Right lobe of liver (tissue), 6 donors: ENCODE measurements at regions not wholly inside any gene's neighbourhood (a gene's known extent, or its start where the extent isn't known, plus 50 kb on each side); places are given as distances from the start of the nearest gene placed in this dataset.

Experiments used
- ATAC-seq, 4 donors: fragments of 200-7000 bp; cut with Tn5 transposase; one replicate each; pipeline ENCODE4 v1.9.1; 2020; ENCODE audit warnings: mild to moderate bottlenecking in 4 of 4, moderate library complexity in 4 of 4
- DNase-seq, 3 donors: peaks; one replicate each; pipeline ENCODE4 v3.0.0-alpha.2; 2020
- H3K27ac ChIP-seq, 3 donors: fragments of 200-600 bp; one replicate each; pipeline ENCODE4 v1.8.0; 2022
- H3K27me3 ChIP-seq, 2 donors: fragments of 200-600 bp; one replicate each; pipeline ENCODE4 v1.8.0; 2022
- H3K36me3 ChIP-seq, 4 donors: fragments of 200-600 bp; sonication (generic) in 1 of 4; one replicate each; pipeline versions ENCODE4 v1.5.1 to v1.8.0; 2017 to 2022; ENCODE audit warnings: control low read depth in 1 of 4
- H3K4me1 ChIP-seq, 4 donors: fragments of 200-600 bp; sonication (generic) in 1 of 4; one replicate each; pipeline versions ENCODE4 v1.5.1 to v1.8.0; 2017 to 2022; ENCODE audit warnings: control low read depth in 1 of 4
- H3K4me3 ChIP-seq, 3 donors: fragments of 200-600 bp; one replicate each; pipeline ENCODE4 v1.8.0; 2022
- H3K9me3 ChIP-seq, 4 donors: fragments of 200-600 bp; sonication (generic) in 1 of 4; one replicate each; pipeline versions ENCODE4 v1.5.1 to v1.8.0; 2017 to 2022; ENCODE audit warnings: control low read depth in 1 of 4
- POLR2A ChIP-seq: fragments of 450-650 bp; IDR thresholded peaks from one replicate; pipeline ENCODE4 v1.6.1; 2017; ENCODE audit warnings: antibody characterized with exemption, mild to moderate bottlenecking
- WGBS: methylation state at CpG from one replicate; pipeline ENCODE4 v1.1.6; 2018; ENCODE audit warnings: low coverage, low lambda C conversion rate; ENCODE audit not compliant: insufficient coverage; ENCODE audit errors: missing lambda C conversion rate; 5-methylcytosine and 5-hydroxymethylcytosine counted together
- intact Hi-C, 2 donors: fragments of 100-400 bp; cut with DNase I; formaldehyde crosslinking; loops; one replicate each; pipeline versions ENCODE4 v1.11.2 to v1.14.1; 2022
- TF ChIP-seq, protein P1 (sequence below), 4 donors: fragments of 200-600 bp in 3 of 4; fragments of 450-650 bp in 1 of 4; IDR thresholded peaks; one replicate each; pipeline versions ENCODE4 v1.5.1 to v1.8.0; 2016 to 2022; ENCODE audit warnings: antibody characterized with exemption in 4 of 4, mild to moderate bottlenecking in 2 of 4
- donor health status: DM: no; HTN: yes; CAD: no.
- donor health status: DM: no; HTN: no; CAD: no.
- donor health status: DM: no; HTN: no; CAD: no.
- donor health status: DM: no; HTN: yes; CAD: no.
- donor health status: DM: no; HTN: yes; CAD: no.

DNA sequence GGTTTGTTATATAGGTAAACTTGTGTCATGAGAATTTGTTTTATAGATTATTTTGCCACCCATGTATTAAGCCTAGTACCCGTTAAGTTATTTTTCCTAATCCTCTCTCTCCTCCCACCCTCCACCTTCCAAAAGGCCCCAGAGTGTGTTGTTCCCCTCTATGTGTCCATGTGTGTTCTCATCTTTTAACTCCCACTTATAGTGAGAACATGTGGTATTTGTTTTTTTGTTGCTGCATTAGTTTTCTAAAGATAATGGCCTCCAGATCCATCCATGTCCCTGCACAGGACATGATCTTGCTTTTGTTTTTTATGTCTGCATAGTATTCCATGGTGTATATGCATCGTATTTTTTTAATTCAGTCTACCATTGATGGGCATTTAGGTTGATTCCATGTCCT lies 1075.6 kb upstream of the CNTNAP5 start:
- intact Hi-C loops, result no loop called here
- ATAC-seq, result no peak
- Histone ChIP-seq H3K27me3 (no peaks in the 10 kb centered on the region), H3K36me3 (no peaks in the 10 kb centered on the region), H3K4me3 (no peak overlapping the region), H3K27ac (no peak overlapping the region), H3K4me1 (no peaks in the 10 kb centered on the region), H3K9me3 (no peaks in the 10 kb centered on the region)
- TF ChIP-seq POLR2A, result no peak
- TF ChIP-seq, protein P1, sequence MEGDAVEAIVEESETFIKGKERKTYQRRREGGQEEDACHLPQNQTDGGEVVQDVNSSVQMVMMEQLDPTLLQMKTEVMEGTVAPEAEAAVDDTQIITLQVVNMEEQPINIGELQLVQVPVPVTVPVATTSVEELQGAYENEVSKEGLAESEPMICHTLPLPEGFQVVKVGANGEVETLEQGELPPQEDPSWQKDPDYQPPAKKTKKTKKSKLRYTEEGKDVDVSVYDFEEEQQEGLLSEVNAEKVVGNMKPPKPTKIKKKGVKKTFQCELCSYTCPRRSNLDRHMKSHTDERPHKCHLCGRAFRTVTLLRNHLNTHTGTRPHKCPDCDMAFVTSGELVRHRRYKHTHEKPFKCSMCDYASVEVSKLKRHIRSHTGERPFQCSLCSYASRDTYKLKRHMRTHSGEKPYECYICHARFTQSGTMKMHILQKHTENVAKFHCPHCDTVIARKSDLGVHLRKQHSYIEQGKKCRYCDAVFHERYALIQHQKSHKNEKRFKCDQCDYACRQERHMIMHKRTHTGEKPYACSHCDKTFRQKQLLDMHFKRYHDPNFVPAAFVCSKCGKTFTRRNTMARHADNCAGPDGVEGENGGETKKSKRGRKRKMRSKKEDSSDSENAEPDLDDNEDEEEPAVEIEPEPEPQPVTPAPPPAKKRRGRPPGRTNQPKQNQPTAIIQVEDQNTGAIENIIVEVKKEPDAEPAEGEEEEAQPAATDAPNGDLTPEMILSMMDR (IDR thresholded peaks at IDR 0.05), result no peak
- 27% methylated on average over 2 of the region's 2 CpGs for WGBS
- no peak for DNase-seq

DNA sequence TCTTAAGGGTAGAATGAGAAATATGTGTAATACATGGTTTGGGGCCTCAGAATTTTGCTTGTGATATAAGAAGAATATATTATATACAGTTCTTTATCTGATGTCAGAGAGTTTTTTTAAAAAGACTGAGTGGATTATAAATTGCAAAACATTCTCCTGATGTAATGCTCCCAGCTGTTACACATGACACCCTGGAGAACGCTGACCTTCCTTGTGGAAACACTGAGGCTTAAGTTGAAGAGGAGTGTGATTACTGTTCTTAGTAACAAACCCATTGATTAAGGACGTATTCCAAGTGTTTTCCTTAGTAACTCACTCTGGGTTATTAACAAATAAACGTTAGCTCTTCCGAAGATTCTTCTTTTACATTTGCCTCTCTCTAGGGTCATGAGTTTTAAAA lies 1069.3 kb upstream of the CNTNAP5 start:
- TF ChIP-seq, protein P1 (IDR thresholded peaks at IDR 0.05), result no peak
- TF ChIP-seq POLR2A, result no peak
- Histone ChIP-seq H3K4me1 (no peaks in the 10 kb centered on the region), H3K27ac (no peak overlapping the region), H3K4me3 (no peak overlapping the region), H3K27me3 (no peaks in the 10 kb centered on the region), H3K36me3 (no peaks in the 10 kb centered on the region), H3K9me3 (no peaks in the 10 kb centered on the region)
- DNase-seq (no peak), ATAC-seq (no peak)
- intact Hi-C loops, result no loop called here
- WGBS, result 52% methylated on average over 4 of the region's 4 CpGs

DNA sequence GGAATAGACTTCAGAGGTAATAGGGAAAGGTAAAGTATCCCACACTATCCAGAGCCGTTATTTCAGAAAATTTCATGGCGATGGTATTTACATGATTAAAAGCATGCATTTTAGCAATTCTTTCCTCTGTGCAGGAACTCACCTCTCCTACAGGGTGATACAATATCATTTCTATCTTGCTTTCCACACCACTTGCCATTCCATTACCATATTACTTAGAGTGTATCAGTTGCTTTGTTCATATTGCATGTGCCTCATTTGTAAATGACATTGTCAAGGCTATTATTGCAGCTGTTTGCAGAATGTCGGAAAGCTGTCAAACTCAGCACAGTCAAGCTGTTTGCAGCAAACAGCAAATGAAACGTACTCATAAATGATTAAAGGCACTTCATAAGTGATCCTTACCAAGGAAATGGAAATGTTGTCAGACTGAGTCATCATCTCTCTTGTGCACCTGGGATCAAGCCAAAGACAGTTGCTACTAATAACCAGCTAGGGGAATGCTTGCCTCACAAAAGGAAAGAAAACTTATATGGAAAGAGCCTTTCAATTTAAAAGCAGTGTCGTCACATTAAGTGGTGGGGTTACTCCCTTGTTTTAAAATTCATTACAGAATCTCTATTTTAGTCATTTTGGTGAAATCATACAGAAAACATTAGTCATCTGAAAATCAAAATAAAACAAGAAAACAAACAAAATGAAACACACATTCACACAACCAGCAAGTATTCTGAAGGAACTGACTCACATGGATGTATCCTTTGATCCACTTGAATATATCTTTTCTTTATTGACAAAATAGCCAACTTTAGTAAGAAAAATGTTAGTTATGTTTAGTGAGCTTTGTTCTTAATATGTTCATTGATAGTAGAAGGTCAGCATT lies 1064.1 kb upstream of the CNTNAP5 start:
- Histone ChIP-seq H3K27ac (no peak overlapping the region), H3K36me3 (no peaks in the 10 kb centered on the region), H3K4me3 (no peak overlapping the region), H3K9me3 (no peaks in the 10 kb centered on the region), H3K4me1 (no peaks in the 10 kb centered on the region), H3K27me3 (no peaks in the 10 kb centered on the region)
- TF ChIP-seq POLR2A, result no peak
- TF ChIP-seq, protein P1 (IDR thresholded peaks at IDR 0.05), result no peak
- WGBS, result 62% methylated on average over 5 of the region's 5 CpGs
- intact Hi-C loops, result no loop called here
- peak in 1 of 4 donors; percentile 50 for ATAC-seq
- no peak for DNase-seq

DNA sequence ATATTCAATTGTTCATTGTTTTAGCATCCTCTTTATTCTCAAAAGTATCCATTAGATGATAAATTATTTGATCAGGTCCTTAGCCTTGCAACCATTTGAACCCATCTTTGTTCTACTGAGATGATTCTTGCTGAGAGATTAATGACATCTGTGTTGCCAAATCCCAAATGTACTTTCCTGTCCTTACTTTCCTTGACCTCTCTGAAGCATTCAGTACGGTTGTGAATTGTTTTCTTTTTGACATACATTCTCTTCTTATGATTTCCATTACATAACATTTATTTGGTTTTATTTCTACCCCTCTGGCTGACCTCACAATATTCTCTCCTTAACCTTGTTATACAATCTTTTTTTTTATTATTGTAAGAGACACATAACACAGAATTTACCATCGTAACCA lies 1058.6 kb upstream of the CNTNAP5 start:
- Histone ChIP-seq H3K4me1 (no peaks in the 10 kb centered on the region), H3K27ac (no peak overlapping the region), H3K9me3 (no peaks in the 10 kb centered on the region), H3K4me3 (no peak overlapping the region), H3K36me3 (no peaks in the 10 kb centered on the region), H3K27me3 (no peaks in the 10 kb centered on the region)
- ATAC-seq (no peak), DNase-seq (no peak)
- TF ChIP-seq POLR2A, result no peak
- TF ChIP-seq, protein P1 (IDR thresholded peaks at IDR 0.05), result no peak
- WGBS, result 66% methylated on average over 2 of the region's 2 CpGs
- intact Hi-C loops, result no loop called here
